WTC11 (cell line): ENCODE measurements at regions not wholly inside any gene's neighbourhood (a gene's known extent, or its start where the extent isn't known, plus 50 kb on each side); places are given as distances from the start of the nearest gene placed in this dataset.

Source experiments
- ATAC-seq: fragments of 200-7000 bp; cut with Tn5 transposase; 2 replicates; pipeline ENCODE4 v1.10.0; 2021; ENCODE audit warnings: mild to moderate bottlenecking, moderate library complexity
- CTCF ChIA-PET: fragments of 300-600 bp; sonication (Branson Sonifier 250); formaldehyde crosslinking; loops from one replicate; lab custom pipeline; 2021; ENCODE audit warnings: antibody characterized with exemption; lab: Charles Lee
- POLR2A ChIA-PET: fragments of 350-600 bp; sonication (Branson Sonifier 250); formaldehyde crosslinking; loops from one replicate; lab custom pipeline; 2021; ENCODE audit warnings: antibody characterized with exemption; lab: Charles Lee
- DNase-seq: peaks from one replicate; pipeline ENCODE4 v3.0.0; 2021; ENCODE audit warnings: low spot score
- H3K27ac Mint-ChIP-seq: 2 replicates; pipeline ENCODE4 v1.8.0; 2021; ENCODE audit warnings: mixed read lengths
- H3K27me3 Mint-ChIP-seq: 2 replicates; pipeline ENCODE4 v1.8.0; 2021; ENCODE audit warnings: low read depth, mild to moderate bottlenecking, moderate library complexity, mixed read lengths
- H3K36me3 Mint-ChIP-seq: 2 replicates; pipeline ENCODE4 v1.8.0; 2021; ENCODE audit warnings: mixed read lengths
- H3K4me1 Mint-ChIP-seq: 2 replicates; pipeline ENCODE4 v1.8.0; 2022; ENCODE audit warnings: mixed read lengths
- H3K4me3 Mint-ChIP-seq: 2 replicates; pipeline ENCODE4 v1.8.0; 2021; ENCODE audit warnings: mild to moderate bottlenecking, moderate library complexity, mixed read lengths
- H3K9me3 Mint-ChIP-seq: 2 replicates; pipeline ENCODE4 v1.8.0; 2021; ENCODE audit warnings: mixed read lengths
- FOXP1 ChIP-seq: sonication (generic); formaldehyde crosslinking; IDR thresholded peaks from 2 replicates; pipeline ENCODE4 v1.8.0; 2022; ENCODE audit warnings: missing genetic modification reagents, mild to moderate bottlenecking, moderate library complexity, borderline replicate concordance
- HMGA2 ChIP-seq: fragments of 250-450 bp; sonication (Bioruptor Pico); IDR thresholded peaks from 2 replicates; pipeline ENCODE4 v1.4.0; 2021; ENCODE audit warnings: mild to moderate bottlenecking, moderate library complexity
- NFATC4 ChIP-seq: fragments of 250-450 bp; sonication (Bioruptor Pico); IDR thresholded peaks from 2 replicates; pipeline ENCODE4 v1.9.0; 2021; ENCODE audit warnings: mild to moderate bottlenecking
- RORB ChIP-seq: fragments of 250-450 bp; sonication (Bioruptor Pico); IDR thresholded peaks from 2 replicates; pipeline ENCODE4 v1.9.0; 2021; ENCODE audit warnings: mild to moderate bottlenecking
- TEAD1 ChIP-seq: sonication (generic); formaldehyde crosslinking; IDR thresholded peaks from 2 replicates; pipeline ENCODE4 v1.8.0; 2022; ENCODE audit warnings: mild to moderate bottlenecking, missing genetic modification reagents
- ZNF219 ChIP-seq: sonication (generic); formaldehyde crosslinking; IDR thresholded peaks from 2 replicates; pipeline ENCODE4 v1.8.0; 2023; ENCODE audit warnings: missing genetic modification reagents, mild to moderate bottlenecking, borderline replicate concordance
- TF ChIP-seq, protein P1 (sequence below): fragments of 200-600 bp; IDR thresholded peaks from 2 replicates; pipeline ENCODE4 v1.8.0; 2022; ENCODE audit warnings: antibody characterized with exemption
- TF ChIP-seq, protein P2 (sequence below): fragments of 250-450 bp; sonication (Bioruptor Pico); IDR thresholded peaks from 2 replicates; pipeline ENCODE4 v1.9.0; 2021; ENCODE audit warnings: moderate library complexity, mild to moderate bottlenecking, inconsistent platforms, borderline replicate concordance
- TF ChIP-seq, protein P3 (sequence below): sonication (generic); formaldehyde crosslinking; IDR thresholded peaks from 2 replicates; pipeline ENCODE4 v1.8.1; 2022; ENCODE audit warnings: low read depth, missing genetic modification reagents, borderline replicate concordance
- TF ChIP-seq, protein P4 (sequence below): sonication (generic); formaldehyde crosslinking; conservative IDR thresholded peaks from 2 replicates; pipeline ENCODE4 v1.8.1; 2022; ENCODE audit warnings: mild to moderate bottlenecking, missing genetic modification reagents
- TF ChIP-seq, protein P5 (sequence below): fragments of 250-450 bp; sonication (Bioruptor Pico); IDR thresholded peaks from 2 replicates; pipeline ENCODE4 v1.9.0; 2021; ENCODE audit warnings: mild to moderate bottlenecking
- TF ChIP-seq, protein P6 (sequence below): sonication (generic); formaldehyde crosslinking; IDR thresholded peaks from 2 replicates; pipeline ENCODE4 v1.8.0; 2022; ENCODE audit warnings: mild to moderate bottlenecking, missing genetic modification reagents
- TF ChIP-seq, protein P7 (sequence below): fragments of 250-450 bp; sonication (Bioruptor Pico); IDR thresholded peaks from 2 replicates; pipeline ENCODE4 v1.8.0; 2021; ENCODE audit warnings: mild to moderate bottlenecking
- TF ChIP-seq, protein P8 (sequence below): fragments of 250-450 bp; sonication (Bioruptor Pico); conservative IDR thresholded peaks from 2 replicates; pipeline ENCODE4 v1.9.0; 2021; ENCODE audit warnings: mild to moderate bottlenecking

DNA sequence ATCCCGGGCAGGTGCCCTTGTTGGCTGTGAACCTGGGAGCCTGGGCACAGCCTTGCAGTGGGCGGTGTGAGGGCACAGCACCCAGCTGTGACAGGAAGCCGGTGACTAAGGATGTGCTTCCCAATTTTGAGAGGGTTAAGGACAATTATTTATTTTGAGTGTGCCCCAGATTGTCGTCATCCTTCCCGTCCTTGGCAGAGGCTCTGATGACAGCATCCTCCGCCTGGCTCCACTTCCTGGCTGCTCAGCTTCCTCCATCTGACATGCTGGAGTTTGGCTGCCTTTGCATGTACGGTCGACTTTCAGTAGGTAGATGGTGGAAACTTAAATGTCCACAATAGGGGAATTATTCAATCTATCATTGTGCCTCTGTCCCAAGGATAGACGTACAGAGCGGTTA lies 282.4 kb upstream of the EEF2KMT start (continued):
- TF ChIP-seq, protein P1, sequence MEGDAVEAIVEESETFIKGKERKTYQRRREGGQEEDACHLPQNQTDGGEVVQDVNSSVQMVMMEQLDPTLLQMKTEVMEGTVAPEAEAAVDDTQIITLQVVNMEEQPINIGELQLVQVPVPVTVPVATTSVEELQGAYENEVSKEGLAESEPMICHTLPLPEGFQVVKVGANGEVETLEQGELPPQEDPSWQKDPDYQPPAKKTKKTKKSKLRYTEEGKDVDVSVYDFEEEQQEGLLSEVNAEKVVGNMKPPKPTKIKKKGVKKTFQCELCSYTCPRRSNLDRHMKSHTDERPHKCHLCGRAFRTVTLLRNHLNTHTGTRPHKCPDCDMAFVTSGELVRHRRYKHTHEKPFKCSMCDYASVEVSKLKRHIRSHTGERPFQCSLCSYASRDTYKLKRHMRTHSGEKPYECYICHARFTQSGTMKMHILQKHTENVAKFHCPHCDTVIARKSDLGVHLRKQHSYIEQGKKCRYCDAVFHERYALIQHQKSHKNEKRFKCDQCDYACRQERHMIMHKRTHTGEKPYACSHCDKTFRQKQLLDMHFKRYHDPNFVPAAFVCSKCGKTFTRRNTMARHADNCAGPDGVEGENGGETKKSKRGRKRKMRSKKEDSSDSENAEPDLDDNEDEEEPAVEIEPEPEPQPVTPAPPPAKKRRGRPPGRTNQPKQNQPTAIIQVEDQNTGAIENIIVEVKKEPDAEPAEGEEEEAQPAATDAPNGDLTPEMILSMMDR = no peak
- TF ChIP-seq, protein P2, sequence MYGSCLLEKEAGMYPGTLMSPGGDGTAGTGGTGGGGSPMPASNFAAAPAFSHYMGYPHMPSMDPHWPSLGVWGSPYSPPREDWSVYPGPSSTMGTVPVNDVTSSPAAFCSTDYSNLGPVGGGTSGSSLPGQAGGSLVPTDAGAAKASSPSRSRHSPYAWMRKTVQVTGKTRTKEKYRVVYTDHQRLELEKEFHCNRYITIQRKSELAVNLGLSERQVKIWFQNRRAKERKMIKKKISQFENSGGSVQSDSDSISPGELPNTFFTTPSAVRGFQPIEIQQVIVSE (CRISPR knock-in tag) = no peak
- TF ChIP-seq, protein P3, sequence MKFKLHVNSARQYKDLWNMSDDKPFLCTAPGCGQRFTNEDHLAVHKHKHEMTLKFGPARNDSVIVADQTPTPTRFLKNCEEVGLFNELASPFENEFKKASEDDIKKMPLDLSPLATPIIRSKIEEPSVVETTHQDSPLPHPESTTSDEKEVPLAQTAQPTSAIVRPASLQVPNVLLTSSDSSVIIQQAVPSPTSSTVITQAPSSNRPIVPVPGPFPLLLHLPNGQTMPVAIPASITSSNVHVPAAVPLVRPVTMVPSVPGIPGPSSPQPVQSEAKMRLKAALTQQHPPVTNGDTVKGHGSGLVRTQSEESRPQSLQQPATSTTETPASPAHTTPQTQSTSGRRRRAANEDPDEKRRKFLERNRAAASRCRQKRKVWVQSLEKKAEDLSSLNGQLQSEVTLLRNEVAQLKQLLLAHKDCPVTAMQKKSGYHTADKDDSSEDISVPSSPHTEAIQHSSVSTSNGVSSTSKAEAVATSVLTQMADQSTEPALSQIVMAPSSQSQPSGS (CRISPR knock-in tag) = no peak
- TF ChIP-seq, protein P4, sequence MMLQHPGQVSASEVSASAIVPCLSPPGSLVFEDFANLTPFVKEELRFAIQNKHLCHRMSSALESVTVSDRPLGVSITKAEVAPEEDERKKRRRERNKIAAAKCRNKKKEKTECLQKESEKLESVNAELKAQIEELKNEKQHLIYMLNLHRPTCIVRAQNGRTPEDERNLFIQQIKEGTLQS (CRISPR knock-in tag) = no peak
- TF ChIP-seq, protein P5, sequence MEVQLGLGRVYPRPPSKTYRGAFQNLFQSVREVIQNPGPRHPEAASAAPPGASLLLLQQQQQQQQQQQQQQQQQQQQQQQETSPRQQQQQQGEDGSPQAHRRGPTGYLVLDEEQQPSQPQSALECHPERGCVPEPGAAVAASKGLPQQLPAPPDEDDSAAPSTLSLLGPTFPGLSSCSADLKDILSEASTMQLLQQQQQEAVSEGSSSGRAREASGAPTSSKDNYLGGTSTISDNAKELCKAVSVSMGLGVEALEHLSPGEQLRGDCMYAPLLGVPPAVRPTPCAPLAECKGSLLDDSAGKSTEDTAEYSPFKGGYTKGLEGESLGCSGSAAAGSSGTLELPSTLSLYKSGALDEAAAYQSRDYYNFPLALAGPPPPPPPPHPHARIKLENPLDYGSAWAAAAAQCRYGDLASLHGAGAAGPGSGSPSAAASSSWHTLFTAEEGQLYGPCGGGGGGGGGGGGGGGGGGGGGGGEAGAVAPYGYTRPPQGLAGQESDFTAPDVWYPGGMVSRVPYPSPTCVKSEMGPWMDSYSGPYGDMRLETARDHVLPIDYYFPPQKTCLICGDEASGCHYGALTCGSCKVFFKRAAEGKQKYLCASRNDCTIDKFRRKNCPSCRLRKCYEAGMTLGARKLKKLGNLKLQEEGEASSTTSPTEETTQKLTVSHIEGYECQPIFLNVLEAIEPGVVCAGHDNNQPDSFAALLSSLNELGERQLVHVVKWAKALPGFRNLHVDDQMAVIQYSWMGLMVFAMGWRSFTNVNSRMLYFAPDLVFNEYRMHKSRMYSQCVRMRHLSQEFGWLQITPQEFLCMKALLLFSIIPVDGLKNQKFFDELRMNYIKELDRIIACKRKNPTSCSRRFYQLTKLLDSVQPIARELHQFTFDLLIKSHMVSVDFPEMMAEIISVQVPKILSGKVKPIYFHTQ (CRISPR knock-in tag) = no peak
- TF ChIP-seq, protein P6, sequence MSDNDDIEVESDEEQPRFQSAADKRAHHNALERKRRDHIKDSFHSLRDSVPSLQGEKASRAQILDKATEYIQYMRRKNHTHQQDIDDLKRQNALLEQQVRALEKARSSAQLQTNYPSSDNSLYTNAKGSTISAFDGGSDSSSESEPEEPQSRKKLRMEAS (CRISPR knock-in tag) = no peak

DNA sequence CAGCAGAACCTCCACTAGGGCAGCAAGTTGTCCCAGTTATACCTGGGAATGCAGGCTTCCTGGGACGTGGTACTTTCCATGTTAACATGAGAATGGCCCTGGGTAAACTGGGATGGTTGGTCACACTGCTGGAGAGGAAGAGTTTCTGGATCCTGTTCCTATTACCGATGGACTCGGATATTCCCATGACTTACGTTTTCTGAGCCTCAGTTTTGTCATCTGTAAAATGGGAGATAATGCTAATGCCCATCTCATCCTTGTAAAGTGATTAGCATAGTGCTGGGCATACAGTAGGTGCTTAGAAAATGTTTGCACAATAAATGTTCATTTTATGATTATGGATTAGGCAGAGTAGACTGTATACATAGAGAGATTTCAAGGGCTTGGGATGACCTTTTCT lies 280.9 kb upstream of the EEF2KMT start:
- H3K27ac Mint-ChIP-seq = no peak overlapping the region
- H3K4me3 Mint-ChIP-seq = no peak overlapping the region
- ChIA-PET CTCF (no interaction called here), POLR2A (no interaction called here)
- H3K27me3 Mint-ChIP-seq = no peaks in the 10 kb centered on the region; the same call in 1 of the 2 replicates
- no peaks in the 10 kb centered on the region for H3K36me3 Mint-ChIP-seq
- DNase-seq (no peak), ATAC-seq (no peak)
- H3K4me1 Mint-ChIP-seq = peaks cover 9% of the 10 kb centered on the region
- H3K9me3 Mint-ChIP-seq = peaks cover 9% of the 10 kb centered on the region; the same call in 1 of the 2 replicates
- TF ChIP-seq RORB (CRISPR knock-in tag) (no peak), FOXP1 (CRISPR knock-in tag) (no peak), HMGA2 (CRISPR knock-in tag) (no peak), ZNF219 (CRISPR knock-in tag) (no peak), NFATC4 (no peak), TEAD1 (CRISPR knock-in tag) (no peak)
- TF ChIP-seq, protein P4 (CRISPR knock-in tag) = no peak
- TF ChIP-seq, protein P7, sequence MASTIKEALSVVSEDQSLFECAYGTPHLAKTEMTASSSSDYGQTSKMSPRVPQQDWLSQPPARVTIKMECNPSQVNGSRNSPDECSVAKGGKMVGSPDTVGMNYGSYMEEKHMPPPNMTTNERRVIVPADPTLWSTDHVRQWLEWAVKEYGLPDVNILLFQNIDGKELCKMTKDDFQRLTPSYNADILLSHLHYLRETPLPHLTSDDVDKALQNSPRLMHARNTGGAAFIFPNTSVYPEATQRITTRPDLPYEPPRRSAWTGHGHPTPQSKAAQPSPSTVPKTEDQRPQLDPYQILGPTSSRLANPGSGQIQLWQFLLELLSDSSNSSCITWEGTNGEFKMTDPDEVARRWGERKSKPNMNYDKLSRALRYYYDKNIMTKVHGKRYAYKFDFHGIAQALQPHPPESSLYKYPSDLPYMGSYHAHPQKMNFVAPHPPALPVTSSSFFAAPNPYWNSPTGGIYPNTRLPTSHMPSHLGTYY (CRISPR knock-in tag) = no peak
- TF ChIP-seq, protein P8, sequence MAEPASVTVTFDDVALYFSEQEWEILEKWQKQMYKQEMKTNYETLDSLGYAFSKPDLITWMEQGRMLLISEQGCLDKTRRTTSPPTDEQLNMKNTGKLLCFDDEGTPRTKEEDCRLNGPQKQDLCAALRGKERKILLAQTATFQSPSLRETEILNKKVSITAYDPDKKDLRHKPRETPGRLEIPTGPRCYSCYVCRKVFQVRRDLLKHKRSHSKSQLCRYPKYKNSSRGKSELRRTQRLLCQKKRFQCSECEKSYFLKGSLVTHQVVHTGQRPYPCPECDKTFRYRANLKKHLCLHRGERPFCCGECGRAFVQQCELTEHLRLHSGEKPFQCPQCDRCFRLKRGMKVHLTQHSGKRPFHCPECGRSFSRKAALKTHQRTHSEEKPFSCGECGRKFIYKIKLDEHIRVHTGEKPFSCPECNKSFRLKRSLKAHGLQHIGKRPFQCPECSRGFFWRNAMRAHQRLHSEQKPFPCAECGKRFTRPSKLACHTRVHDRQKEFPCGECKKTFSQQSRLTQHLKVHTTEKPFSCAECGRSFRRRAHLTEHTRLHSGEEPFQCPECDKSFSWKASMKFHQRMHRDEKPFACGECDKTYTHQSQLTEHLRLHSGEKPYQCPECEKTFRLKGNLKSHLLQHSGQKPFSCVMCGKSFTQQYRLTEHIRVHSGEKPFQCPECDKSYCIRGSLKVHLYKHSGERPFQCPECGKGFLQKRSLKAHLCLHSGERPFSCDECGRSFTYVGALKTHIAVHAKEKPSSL (CRISPR knock-in tag) = no peak
